ENCODE measurements at regions not wholly inside any gene's neighbourhood (a gene's known extent, or its start where the extent isn't known, plus 50 kb on each side); places are given as distances from the start of the nearest gene placed in this dataset.
A peak's percentile ranks its signal among the peaks of the same experiment; 100 is the strongest.

DNA sequence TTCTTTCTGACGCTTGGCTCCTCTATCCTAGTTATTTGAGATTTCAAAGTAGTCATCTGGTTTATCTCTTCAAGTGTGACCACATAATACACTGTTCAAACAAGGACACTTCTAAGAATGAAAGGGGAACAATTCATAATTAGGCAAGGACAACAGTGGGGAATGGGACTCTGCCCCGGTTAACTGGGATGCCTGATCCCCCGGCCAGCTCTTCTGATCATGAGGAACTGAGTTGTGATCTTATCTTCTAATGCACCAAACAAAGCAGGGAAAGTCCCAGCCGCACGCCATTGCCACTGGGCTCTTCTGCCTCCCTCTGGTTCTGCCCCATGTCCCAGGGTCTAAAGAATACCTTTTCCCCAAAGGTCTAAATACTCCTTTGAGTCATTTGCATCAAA is 158.2 kb upstream of the IRF2BP2 start:
- TSS peak; percentile 64 for BruUV-seq (replicated peaks)
- no peaks in the 10 kb centered on the region for H4K20me1 ChIP-seq (ENCODE audit: insufficient read depth, low read length)
- peak; percentile 32 for ATAC-seq
- TF ChIP-seq SAP130 (CRISPR knock-in tag; IDR thresholded peaks at IDR 0.05; ENCODE audit: low read depth) (peak; percentile 24), NR2F6 (IDR thresholded peaks at IDR 0.05) (0 out of 2 replicates have a peak, but pooled peaks have one; percentile 21), NR2F6 (CRISPR knock-in tag; IDR thresholded peaks at IDR 0.05) (no peak), ZSCAN21 (CRISPR knock-in tag; IDR thresholded peaks at IDR 0.05; ENCODE audit: borderline replicate concordance) (peak; percentile 45; the same call in 1 of the 2 replicates), POGZ (CRISPR knock-in tag; IDR thresholded peaks at IDR 0.05) (0 out of 2 replicates have a peak, but pooled peaks have one; percentile 18), SOX6 (IDR thresholded peaks at IDR 0.05) (no peak), SOX6 (CRISPR knock-in tag; IDR thresholded peaks at IDR 0.05) (peak; percentile 68; the same call in 1 of the 2 replicates), CEBPG (CRISPR knock-in tag; IDR thresholded peaks at IDR 0.05) (0 out of 2 replicates have a peak, but pooled peaks have one; percentile 3), ZFP36 (IDR thresholded peaks at IDR 0.05; ENCODE audit: borderline replicate concordance, low read depth, low read length, partially characterized antibody) (no peak), ISL2 (CRISPR knock-in tag; IDR thresholded peaks at IDR 0.05) (0 out of 2 replicates have a peak, but pooled peaks have one; percentile 32), ZFP62 (CRISPR knock-in tag; IDR thresholded peaks at IDR 0.05) (no peak), REPIN1 (CRISPR knock-in tag; IDR thresholded peaks at IDR 0.05; ENCODE audit: borderline replicate concordance, low read depth) (peak; percentile 5; the same call in 1 of the 2 replicates), CBFB (CRISPR knock-in tag; IDR thresholded peaks at IDR 0.05) (0 out of 2 replicates have a peak, but pooled peaks have one; percentile 3), ARID2 (CRISPR knock-in tag; IDR thresholded peaks at IDR 0.05; ENCODE audit: borderline replicate concordance) (0 out of 2 replicates have a peak, but pooled peaks have one; percentile 14)
- TF ChIP-seq, protein P1, sequence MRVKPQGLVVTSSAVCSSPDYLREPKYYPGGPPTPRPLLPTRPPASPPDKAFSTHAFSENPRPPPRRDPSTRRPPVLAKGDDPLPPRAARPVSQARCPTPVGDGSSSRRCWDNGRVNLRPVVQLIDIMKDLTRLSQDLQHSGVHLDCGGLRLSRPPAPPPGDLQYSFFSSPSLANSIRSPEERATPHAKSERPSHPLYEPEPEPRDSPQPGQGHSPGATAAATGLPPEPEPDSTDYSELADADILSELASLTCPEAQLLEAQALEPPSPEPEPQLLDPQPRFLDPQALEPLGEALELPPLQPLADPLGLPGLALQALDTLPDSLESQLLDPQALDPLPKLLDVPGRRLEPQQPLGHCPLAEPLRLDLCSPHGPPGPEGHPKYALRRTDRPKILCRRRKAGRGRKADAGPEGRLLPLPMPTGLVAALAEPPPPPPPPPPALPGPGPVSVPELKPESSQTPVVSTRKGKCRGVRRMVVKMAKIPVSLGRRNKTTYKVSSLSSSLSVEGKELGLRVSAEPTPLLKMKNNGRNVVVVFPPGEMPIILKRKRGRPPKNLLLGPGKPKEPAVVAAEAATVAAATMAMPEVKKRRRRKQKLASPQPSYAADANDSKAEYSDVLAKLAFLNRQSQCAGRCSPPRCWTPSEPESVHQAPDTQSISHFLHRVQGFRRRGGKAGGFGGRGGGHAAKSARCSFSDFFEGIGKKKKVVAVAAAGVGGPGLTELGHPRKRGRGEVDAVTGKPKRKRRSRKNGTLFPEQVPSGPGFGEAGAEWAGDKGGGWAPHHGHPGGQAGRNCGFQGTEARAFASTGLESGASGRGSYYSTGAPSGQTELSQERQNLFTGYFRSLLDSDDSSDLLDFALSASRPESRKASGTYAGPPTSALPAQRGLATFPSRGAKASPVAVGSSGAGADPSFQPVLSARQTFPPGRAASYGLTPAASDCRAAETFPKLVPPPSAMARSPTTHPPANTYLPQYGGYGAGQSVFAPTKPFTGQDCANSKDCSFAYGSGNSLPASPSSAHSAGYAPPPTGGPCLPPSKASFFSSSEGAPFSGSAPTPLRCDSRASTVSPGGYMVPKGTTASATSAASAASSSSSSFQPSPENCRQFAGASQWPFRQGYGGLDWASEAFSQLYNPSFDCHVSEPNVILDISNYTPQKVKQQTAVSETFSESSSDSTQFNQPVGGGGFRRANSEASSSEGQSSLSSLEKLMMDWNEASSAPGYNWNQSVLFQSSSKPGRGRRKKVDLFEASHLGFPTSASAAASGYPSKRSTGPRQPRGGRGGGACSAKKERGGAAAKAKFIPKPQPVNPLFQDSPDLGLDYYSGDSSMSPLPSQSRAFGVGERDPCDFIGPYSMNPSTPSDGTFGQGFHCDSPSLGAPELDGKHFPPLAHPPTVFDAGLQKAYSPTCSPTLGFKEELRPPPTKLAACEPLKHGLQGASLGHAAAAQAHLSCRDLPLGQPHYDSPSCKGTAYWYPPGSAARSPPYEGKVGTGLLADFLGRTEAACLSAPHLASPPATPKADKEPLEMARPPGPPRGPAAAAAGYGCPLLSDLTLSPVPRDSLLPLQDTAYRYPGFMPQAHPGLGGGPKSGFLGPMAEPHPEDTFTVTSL (CRISPR knock-in tag; IDR thresholded peaks at IDR 0.05; ENCODE audit: borderline replicate concordance): no peak
- TF ChIP-seq, protein P2, sequence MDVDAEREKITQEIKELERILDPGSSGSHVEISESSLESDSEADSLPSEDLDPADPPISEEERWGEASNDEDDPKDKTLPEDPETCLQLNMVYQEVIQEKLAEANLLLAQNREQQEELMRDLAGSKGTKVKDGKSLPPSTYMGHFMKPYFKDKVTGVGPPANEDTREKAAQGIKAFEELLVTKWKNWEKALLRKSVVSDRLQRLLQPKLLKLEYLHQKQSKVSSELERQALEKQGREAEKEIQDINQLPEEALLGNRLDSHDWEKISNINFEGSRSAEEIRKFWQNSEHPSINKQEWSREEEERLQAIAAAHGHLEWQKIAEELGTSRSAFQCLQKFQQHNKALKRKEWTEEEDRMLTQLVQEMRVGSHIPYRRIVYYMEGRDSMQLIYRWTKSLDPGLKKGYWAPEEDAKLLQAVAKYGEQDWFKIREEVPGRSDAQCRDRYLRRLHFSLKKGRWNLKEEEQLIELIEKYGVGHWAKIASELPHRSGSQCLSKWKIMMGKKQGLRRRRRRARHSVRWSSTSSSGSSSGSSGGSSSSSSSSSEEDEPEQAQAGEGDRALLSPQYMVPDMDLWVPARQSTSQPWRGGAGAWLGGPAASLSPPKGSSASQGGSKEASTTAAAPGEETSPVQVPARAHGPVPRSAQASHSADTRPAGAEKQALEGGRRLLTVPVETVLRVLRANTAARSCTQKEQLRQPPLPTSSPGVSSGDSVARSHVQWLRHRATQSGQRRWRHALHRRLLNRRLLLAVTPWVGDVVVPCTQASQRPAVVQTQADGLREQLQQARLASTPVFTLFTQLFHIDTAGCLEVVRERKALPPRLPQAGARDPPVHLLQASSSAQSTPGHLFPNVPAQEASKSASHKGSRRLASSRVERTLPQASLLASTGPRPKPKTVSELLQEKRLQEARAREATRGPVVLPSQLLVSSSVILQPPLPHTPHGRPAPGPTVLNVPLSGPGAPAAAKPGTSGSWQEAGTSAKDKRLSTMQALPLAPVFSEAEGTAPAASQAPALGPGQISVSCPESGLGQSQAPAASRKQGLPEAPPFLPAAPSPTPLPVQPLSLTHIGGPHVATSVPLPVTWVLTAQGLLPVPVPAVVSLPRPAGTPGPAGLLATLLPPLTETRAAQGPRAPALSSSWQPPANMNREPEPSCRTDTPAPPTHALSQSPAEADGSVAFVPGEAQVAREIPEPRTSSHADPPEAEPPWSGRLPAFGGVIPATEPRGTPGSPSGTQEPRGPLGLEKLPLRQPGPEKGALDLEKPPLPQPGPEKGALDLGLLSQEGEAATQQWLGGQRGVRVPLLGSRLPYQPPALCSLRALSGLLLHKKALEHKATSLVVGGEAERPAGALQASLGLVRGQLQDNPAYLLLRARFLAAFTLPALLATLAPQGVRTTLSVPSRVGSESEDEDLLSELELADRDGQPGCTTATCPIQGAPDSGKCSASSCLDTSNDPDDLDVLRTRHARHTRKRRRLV (CRISPR knock-in tag; IDR thresholded peaks at IDR 0.05): peak; percentile 43; the same call in 1 of the 2 replicates

More for the DNA sequence above, 158.2 kb upstream of the IRF2BP2 start:
- no peak overlapping the region for H2AFZ ChIP-seq (ENCODE audit: low read length)
- WGBS (ENCODE audit: low lambda C conversion rate): 2% methylated on average over 5 of the region's 5 CpGs
- H3K27ac ChIP-seq (ENCODE audit: extremely low read length, insufficient read depth, low read length): peak overlapping the region; percentile 79
- intact Hi-C loops (cut with micrococcal nuclease; ENCODE audit: unreplicated experiment) (loop anchor here (2.0 kb wide), 1 partner anchor 43 kb away; no protein-coding TSS in a partner anchor), in situ Hi-C loops (cut with HindIII; ENCODE audit: extremely low pct_ligation_motif_present, low pct_unique_long_range_greater_than_20kb) (no loop called here)
- H3K9me3 ChIP-seq (ENCODE audit: low read length): no peaks in the 10 kb centered on the region
- H3K27me3 ChIP-seq (ENCODE audit: control insufficient read depth in 1 of 2, insufficient read depth in 2 of 2, low read length in 2 of 2): no peaks in the 10 kb centered on the region
- H3K4me3 ChIP-seq (replicated peaks in 1 of 3; ENCODE audit: insufficient read depth in 1 of 3, low read depth in 2 of 3, low read length in 3 of 3): peak overlapping the region; percentile 27 to 59 (median 34); a peak in 5 of 6 replicates
- DNase-seq (ENCODE audit: low spot score) (peak; percentile 56), FAIRE-seq (peak; percentile 51)
- POLR2A ChIA-PET: interaction anchor here (0.7 to 9.3 kb wide), 31 partner anchors 8 to 318 kb away, joined by 3 to 97 read pairs (median 4); no protein-coding TSS in a partner anchor
- peaks cover 97% of the 10 kb centered on the region for H3K4me1 ChIP-seq (ENCODE audit: insufficient read depth, low read length)
- no peaks in the 10 kb centered on the region for H3K79me2 ChIP-seq (ENCODE audit: insufficient read depth, low read length)
- no peaks in the 10 kb centered on the region; a peak in 1 of 5 replicates for H3K36me3 ChIP-seq (replicated peaks in 1 of 2; ENCODE audit: control insufficient read depth in 1 of 2, insufficient read depth in 2 of 2, low read length in 2 of 2)
- CTCF ChIA-PET (ENCODE audit: low intra/inter-chr PET ratio, low total read pairs): no interaction called here
- H3K4me2 ChIP-seq (ENCODE audit: low read depth, low read length): peak overlapping the region; percentile 78
- peak overlapping the region; percentile 68 for H3K9ac ChIP-seq (ENCODE audit: insufficient read depth, low read depth, low read length)
